Posterior vena cava (tissue), 2 donors: ENCODE measurements at regions not wholly inside any gene's neighbourhood (a gene's known extent, or its start where the extent isn't known, plus 50 kb on each side); places are given as distances from the start of the nearest gene placed in this dataset.
"Not testable (repeated sequence)": the region's sequence is repeated elsewhere in the genome, so short reads cannot be mapped to it uniquely, and the experiment has no call there.

Experiments used
- DNase-seq: peaks from one replicate; pipeline ENCODE4 v3.0.0-alpha.2; 2020; ENCODE audit warnings: low spot score
- intact Hi-C, 2 donors: fragments of 100-400 bp; cut with DNase I; formaldehyde crosslinking; loops; one replicate each; pipeline versions ENCODE4 v1.14.1 to v1.14.2; 2022 to 2023
- donor health status: DM: yes; HTN: yes; CAD: no.
- donor health status: DM: yes; HTN: yes; CAD: no.

DNA sequence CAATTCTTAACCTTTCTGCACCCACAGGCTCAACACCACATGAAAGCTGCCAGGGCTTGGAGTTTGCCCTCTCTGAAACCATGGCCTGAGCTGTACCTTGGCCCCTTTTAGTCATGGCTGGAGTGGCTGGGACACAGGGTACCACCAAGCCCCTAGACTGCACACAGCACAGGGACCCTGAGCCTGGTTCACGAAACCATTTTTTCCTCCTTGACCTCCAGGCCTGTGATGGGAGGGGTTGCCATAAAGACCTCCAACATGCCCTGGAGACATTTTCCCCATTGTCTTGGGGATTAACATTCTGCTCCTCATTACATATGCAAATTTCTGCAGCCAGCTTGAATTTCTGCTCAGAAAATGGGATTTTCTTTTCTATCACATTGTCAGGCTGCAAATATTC is 113.4 kb downstream of the XPNPEP1 start:
- intact Hi-C loops, DNase-seq: not testable (repeated sequence)

DNA sequence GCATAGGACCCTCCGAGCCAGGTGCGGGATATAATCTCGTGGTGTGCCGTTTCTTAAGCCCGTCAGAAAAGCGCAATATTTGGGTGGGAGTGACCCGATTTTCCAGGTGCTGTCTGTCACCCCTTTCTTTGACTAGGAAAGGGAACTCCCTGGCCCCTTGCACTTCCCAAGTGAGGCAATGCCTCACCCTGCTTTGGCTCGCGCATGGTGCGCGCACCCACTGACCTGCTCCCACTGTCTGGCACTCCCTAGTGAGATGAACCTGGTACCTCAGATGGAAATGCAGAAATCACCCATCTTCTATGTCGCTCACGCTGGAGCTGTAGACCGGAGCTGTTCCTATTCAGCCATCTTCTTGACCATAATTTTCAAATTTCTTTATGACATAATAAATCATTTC is 122.1 kb downstream of the XPNPEP1 start:
- DNase-seq, intact Hi-C loops: not testable (repeated sequence)

DNA sequence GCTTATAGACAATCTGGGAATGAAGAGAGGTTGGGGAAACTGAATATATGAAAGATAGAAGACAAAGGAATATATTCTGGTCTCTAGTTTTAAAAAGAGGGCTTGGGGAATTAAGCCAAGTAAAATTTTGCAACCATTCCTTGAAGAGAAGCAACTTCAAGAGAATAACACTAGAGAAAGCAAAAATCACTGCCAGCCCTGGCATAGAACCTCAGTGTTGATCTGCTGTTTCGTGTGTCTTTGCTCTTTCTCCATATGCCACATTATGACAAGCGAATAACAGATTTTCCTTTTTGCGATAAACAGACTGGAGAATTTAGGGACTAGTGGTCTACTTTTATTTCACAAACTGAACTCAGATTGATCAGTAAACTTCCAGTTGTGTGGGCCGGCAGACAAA is 132.7 kb downstream of the XPNPEP1 start:
- DNase-seq, result no peak
- intact Hi-C loops, result no loop called here

DNA sequence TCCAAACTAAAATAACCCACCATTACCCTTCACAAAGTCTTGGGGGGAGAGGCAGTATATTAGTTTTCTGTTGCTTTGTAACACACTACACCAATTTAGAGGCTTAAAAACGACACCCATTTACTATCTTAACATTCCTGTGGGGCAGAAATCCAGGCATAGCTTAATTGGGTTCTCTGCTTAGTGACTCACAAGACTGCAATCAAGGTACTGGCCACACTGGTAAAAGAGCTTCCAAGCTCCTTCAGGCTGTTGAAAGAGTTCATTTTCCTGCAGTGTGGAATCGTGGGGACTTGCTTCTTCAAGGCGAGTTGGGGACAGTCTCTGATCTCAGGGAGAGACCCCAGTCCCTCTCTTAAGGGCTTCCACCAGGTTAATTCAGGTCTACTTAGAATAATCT is 139.1 kb downstream of the XPNPEP1 start:
- no peak for DNase-seq
- intact Hi-C loops, result no loop called here

DNA sequence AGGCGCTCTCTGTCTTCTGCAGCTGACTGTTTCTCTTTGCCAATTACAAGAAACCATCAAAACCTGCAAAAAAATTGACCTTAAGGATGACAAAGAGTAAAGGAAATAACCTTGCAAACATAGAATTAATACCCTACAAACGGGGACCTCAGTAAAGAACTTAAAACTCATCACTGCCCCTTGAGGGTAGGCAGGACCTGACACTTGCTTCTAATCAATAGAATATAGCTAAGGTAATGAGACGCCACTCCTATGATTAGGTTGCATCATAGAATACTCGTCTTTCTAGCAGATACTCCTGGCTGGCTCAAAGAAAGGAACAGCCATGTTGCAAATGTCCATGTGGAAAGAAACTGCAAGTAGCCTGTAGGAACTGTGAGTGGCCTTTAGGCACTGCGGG is 140.0 kb downstream of the XPNPEP1 start:
- intact Hi-C loops, result no loop called here
- no peak for DNase-seq

DNA sequence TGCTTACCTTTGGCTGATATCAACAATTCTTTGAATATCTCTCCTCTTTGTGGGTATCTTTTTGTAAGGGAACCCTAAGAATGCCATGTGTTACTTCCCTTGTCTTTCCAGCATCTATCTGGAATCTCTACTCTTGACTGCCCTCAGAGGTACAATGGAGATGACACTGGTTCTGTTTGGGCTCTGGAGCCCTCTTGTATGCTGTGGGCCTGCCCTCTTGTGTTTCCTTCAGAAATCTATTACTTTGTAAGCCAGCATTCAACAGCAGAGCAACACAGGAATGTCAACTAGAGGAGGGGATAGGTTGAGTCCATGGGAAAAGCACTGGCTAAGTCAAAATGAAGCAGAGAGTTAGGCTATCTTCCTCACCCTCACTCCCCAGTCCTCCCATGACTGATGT is 142.3 kb downstream of the XPNPEP1 start:
- DNase-seq, result no peak
- intact Hi-C loops, result no loop called here

DNA sequence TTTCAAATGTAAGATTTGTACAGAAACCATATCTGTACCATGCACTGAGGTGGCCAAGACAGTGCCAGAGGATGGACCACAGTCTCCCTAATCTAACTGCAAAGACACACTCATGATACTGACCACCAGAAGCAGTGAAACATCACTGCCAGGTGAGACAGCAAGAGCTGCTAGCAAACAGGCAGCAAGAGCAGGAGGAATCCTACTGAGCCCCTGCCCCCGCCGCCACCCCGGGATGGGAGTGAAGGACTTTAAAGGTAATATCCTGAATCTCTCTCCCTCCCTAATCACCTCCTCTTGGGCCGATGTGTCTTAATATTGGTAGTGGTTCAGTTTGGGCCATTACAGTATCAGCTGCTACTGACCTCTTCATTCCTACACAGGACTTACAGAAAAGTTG is 144.3 kb downstream of the XPNPEP1 start:
- no peak for DNase-seq
- intact Hi-C loops, result no loop called here

DNA sequence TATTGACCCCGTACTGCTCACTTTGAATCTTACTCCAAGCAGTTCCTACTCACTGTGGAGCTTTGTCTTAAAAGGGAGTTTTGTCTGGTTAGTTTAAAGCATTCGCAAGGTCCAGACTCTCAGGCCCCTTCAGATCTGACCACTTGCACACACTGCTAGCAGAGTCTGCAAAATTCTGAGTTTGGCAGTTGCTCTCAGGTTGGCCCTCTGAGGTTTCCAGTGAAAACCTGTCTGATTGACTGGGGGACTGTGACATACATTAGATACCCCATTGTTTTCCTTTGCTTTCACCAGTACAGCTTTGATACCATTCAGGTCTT is 149.2 kb downstream of the XPNPEP1 start:
- intact Hi-C loops, result no loop called here
- DNase-seq, result no peak

DNA sequence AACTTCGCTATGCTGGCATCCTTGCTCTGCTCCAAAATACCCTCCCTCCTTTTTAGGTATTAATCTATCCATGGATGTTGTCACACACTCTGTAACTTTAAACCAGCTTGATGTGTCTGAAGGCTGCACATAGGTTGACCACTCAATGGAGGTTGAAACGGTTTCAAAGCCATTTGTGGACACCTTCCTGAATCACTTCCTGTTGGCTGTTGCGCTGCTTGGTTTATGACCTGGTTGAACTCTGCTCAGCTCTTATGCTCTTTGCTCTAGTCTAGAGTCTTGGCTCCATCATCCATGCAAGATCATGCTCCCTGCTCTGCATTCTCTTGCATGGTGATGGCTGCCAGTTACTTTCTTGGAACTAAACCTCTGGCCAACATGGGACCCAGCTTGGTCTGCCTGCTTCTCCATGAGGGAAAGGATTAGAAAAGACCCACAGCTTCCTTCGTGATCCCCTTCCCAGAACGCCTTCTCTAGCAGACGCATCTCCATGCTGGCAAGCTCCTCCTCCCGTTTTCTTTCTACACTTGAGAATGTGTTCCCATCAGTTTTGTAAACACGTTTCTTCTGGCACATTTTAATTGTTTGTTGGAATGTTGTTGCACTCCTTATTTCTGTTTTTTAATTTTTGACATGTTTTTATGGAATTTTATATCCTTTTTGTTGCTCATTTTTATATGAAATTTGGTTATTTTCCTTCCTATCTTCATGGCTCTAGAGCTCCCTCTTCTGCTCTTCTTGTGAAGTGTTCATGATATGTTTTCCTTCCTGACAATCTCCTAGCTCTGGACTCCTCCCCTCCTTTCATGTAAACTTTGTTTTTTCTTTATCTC is 149.8 kb downstream of the XPNPEP1 start:
- intact Hi-C loops, result no loop called here
- no peak for DNase-seq

DNA sequence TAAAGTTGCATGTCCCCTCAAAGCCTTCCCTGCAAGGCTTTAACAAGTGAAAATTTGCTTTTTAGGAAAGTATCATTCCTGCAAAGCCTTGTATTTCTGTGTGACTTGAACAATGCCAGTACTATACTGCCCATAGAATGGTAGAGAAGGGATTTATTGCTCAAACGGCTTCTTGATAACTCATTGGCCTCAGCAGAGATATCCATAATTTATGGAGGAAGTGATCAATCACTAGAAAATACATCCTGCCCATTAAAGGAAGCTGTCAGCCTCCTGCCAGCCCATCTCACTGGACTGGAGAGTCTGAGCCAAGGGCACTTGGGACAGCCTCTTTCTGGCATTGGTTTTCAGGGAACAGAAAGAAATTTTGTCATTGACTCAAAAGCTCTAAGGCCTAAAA is 152.6 kb downstream of the XPNPEP1 start:
- DNase-seq, result no peak
- intact Hi-C loops, result no loop called here

DNA sequence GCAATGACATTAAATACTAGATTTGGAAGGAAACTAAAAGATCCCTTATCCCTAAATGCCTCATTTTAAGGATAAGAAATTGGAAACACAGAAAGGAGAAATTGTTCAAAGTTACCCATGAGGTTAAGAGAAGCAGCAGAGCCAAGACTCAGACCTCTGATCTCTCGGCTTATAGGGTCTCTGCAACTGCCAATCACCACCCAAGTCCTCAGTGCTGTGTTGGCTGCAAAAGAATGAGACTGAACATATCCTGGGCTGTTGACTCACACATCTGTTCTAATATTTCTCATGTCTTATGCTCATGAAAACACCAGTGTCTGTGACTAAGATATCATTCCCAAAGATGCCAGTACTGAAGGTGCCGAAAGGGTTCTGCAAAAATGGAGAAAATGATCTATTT is 153.3 kb downstream of the XPNPEP1 start:
- DNase-seq, result no peak
- intact Hi-C loops, result no loop called here

DNA sequence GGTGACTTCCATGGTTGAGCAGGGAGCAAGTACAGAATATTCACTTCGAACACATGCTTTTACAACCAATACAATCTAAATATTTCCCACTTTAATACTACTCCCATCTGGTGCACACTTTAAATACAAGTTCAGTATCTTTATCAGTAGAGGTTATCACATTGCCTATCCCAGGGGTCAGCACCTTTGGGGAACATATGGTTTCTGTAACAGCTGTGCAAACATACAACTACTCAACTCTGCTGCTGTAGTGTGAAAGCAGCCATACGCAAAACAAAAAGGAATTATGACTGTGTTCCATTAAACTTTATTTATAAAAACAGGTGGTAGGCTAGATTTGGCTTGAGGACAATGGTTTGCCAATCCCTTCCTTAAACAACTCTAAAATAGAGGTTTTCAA is 157.5 kb downstream of the XPNPEP1 start:
- no peak for DNase-seq
- intact Hi-C loops, result no loop called here

DNA sequence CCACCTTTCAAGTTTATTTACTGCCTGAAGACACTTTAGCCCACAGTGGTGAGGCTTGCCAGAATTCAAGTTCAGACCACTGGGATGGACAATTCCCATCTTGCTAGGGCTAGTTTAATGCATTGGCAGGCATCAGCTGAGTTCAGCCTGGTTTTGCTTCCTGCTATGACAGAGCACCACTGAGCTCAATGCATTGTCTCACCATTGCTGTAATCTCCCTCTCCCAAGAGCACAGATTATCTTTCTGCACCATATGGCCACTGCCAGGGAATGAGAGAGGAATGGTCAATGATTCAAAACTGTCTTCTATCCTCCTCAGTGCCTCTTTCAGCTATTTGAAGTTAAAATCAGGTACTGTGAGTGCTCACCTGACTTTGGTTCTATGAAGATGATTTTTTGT is 160.8 kb downstream of the XPNPEP1 start:
- no peak for DNase-seq
- intact Hi-C loops, result no loop called here

DNA sequence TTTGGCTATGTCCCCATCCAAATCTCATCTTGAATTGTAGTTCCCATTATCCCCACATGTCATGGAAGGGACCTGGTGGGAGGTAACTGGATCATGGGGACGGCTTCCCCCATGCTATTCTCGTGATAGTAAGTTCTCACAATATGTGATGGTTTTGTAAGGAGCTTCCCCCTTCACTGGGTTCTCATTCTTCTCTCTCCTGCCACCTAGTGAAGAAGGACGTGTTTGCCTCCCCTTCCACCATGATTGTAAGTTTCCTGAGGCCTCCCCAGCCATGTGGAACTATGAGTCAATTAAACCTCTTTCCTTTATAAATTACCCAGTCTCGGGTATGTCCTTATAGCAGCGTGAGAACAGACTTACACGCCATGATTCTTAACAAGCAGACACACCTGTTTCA is 165.6 kb downstream of the XPNPEP1 start:
- intact Hi-C loops, DNase-seq: not testable (repeated sequence)

DNA sequence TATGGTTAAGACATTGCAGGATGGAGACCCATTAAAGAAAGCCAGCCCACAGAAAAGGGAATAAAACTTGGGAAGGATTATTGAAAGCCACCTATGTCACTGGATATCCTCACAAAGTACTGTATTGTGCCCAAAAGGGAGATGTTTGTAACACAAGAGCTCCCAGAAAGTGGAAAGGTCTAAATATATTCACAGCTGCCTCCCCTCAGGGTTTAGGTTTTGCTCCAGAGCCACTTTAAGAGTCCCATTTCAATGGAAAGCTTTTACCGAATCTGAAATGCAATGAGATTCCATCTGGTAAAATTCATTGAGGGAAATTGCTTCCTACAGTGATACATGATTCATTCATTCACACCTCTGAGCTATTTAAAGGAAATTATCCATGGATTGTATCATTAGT is 176.4 kb downstream of the XPNPEP1 start:
- no peak for DNase-seq
- intact Hi-C loops, result no loop called here

DNA sequence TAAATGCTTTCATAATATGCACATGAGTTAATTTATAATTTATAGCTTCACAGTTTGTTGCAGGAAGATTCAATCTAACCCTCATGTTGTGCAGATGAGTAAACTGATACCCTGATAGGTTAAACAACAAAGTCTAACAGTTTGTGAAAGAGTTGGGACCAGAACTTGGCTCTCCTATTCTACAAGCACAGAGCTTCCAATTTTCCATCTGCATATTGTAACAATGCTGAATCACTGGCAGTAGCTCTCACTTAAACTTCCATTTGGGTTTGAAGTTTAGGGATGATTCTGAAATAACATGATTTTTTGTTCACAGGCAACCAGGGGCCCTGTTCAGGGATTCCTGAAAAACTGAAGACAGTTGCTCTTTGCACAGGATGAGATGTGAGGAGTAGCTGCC is 179.3 kb downstream of the XPNPEP1 start:
- no peak for DNase-seq
- intact Hi-C loops, result no loop called here

DNA sequence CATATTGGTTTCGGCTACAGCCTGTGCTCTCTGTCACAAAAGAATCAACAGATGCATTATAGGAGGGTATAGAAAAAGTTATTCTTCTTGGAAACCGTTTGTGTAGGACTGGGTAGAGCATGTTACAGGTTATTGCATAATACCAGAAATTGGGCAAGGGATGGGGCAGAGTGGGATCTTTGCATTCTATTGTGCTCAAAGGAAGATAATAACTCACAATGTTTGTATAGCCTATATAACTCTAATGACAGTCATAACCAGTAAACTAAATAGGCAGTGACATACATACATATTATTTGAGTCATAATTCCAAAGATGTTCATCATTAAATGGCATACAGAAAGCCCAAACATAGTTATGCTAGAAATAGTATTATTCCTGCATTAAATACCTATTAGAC is 179.7 kb downstream of the XPNPEP1 start:
- intact Hi-C loops, result no loop called here
- DNase-seq, result no peak

DNA sequence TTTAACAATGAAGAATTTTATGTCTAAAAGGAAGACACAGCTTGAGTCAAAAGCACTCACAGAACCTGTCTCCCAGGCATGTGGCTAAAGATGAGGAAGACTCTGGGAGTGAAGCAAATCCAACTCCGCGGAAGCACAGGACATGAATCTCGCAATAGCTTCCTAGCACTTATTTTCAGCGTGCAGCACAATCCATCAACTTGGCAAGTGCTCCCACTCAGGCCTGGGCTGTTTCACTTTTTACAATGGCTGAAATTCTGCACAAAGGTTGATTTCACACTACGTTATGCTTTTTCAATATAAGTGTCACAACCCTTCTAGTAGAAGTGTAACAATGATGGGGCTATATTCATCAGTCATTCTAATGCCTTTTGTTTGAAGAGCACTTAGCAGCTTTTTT is 180.2 kb downstream of the XPNPEP1 start:
- DNase-seq, result no peak
- intact Hi-C loops, result no loop called here

DNA sequence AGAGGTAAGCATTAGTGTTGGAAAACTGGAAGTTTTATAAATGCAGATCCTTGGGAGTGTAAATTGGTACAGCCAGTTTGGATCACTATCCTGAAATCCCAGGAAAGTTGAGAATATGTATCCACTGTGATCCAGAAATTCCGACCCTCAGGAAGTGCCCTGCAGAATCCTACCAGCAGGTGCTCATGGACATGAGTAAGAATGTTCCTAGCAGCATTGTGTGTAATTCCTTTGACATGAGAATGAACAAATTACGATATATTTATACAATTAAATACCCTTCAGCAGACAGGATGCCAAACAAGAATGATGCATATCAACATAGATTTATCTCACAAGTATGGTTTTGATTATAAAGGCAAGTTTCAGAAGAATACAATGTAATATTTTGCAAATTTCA is 181.6 kb downstream of the XPNPEP1 start:
- intact Hi-C loops, result no loop called here
- no peak for DNase-seq

DNA sequence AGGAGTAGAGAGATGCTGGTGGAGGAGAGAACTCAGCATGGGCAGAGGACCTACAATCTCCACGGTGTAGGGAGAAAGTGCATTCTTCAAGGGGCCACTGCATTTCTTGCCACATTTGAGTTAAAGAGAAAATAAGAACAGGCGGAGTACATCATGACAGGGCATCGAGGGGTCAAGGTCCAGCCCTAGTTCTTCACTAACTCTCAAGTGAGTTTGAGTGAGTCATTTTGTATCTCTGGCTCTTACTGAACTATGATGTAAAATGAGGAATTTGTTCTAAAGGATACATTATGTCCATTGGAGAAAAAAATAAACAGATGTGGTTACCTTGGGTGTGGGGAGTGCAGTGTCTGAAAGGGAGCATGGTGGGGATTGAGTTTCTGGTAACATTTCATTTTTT is 182.9 kb downstream of the XPNPEP1 start:
- no peak for DNase-seq
- intact Hi-C loops, result no loop called here

DNA sequence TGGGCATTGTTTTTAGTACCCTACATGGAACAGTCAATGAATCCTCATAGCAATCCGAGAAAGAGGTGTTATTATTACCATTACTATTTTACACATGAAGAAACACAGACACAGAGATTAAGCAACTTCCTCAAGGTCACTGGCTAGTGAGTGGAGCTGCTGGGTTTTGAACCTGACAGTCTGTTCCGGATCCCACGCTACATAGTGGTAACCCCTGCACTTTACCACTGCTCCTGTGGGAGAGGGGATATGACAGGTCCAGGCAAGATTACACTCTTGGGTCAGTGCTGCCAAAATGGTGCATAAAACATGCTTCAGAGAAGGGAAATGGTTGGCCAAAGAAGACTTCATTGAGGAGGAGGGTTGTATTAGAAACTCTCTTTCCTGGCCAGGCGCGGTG is 185.7 kb downstream of the XPNPEP1 start:
- no peak for DNase-seq
- intact Hi-C loops, result no loop called here

DNA sequence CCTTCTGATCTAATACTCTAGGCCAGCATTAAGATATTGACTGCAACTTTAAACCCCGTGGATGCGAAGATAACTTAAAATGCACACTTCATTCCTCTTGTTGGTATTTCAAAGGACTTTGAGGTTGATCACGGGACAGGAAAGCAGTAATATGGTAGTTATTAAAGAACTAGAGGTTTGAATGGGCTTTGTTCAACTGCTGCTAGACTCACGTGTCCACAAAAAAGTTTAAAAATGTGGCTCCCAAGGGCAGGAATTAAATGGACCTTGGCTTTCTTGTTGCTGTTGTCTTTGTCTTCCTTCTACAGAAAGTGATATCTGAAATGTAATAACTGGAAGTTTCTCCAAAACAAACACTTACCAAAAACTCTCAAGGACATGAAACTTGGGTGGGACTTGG is 186.3 kb downstream of the XPNPEP1 start:
- DNase-seq, result no peak
- intact Hi-C loops, result no loop called here
